ENCODE measurements at regions not wholly inside any gene's neighbourhood (a gene's known extent, or its start where the extent isn't known, plus 50 kb on each side); places are given as distances from the start of the nearest gene placed in this dataset.
A peak's percentile ranks its signal among the peaks of the same experiment; 100 is the strongest.
"Not testable (repeated sequence)": the region's sequence is repeated elsewhere in the genome, so short reads cannot be mapped to it uniquely, and the experiment has no call there.

GRCh38 chr14:29391801-29392200 lies 535.8 kb downstream of the PRKD1 start:
- no peak for DNase-seq

- DNase-seq: no peak
Observed at GRCh38 chr14:29392287-29392686, 535.4 kb downstream of the PRKD1 start.

GRCh38 chr14:29403091-29403490 lies 524.6 kb downstream of the PRKD1 start:
- no peak for DNase-seq

GRCh38 chr14:29410581-29410980 lies 517.1 kb downstream of the PRKD1 start:
- no peak for DNase-seq

- not testable (repeated sequence) for DNase-seq
Observed at GRCh38 chr14:29414931-29415330, 512.7 kb downstream of the PRKD1 start.

- DNase-seq: no peak
Observed at GRCh38 chr14:29419736-29420135, 507.9 kb downstream of the PRKD1 start.

- no peak for DNase-seq
Observed at GRCh38 chr14:29421156-29421728, 506.4 kb downstream of the PRKD1 start.

GRCh38 chr14:29425705-29426482 lies 501.8 kb downstream of the PRKD1 start:
- no peak for DNase-seq

GRCh38 chr14:29442696-29443095 lies 485.0 kb downstream of the PRKD1 start:
- DNase-seq: no peak

GRCh38 chr14:29444216-29444615 lies 483.4 kb downstream of the PRKD1 start:
- DNase-seq: no peak

GRCh38 chr14:29444805-29445204 lies 482.8 kb downstream of the PRKD1 start:
- DNase-seq: no peak

- DNase-seq: no peak
Observed at GRCh38 chr14:29446971-29447370, 480.7 kb downstream of the PRKD1 start.

- no peak for DNase-seq
Observed at GRCh38 chr14:29451941-29452340, 475.7 kb downstream of the PRKD1 start.

- no peak for DNase-seq
Observed at GRCh38 chr14:29453045-29453444, 474.6 kb downstream of the PRKD1 start.

- no peak for DNase-seq
Observed at GRCh38 chr14:29454026-29454693, 473.5 kb downstream of the PRKD1 start.

- DNase-seq: peak; percentile 13
Observed at GRCh38 chr14:29458547-29458946, 469.1 kb downstream of the PRKD1 start.

- DNase-seq: no peak
Observed at GRCh38 chr14:29459531-29459930, 468.1 kb downstream of the PRKD1 start.

GRCh38 chr14:29459969-29460560 lies 467.6 kb downstream of the PRKD1 start:
- DNase-seq: no peak

- no peak for DNase-seq
Observed at GRCh38 chr14:29461101-29461500, 466.5 kb downstream of the PRKD1 start.

- DNase-seq: no peak
Observed at GRCh38 chr14:29461506-29461905, 466.1 kb downstream of the PRKD1 start.

GRCh38 chr14:29462321-29462720 lies 465.3 kb downstream of the PRKD1 start:
- no peak for DNase-seq

- no peak for DNase-seq
Observed at GRCh38 chr14:29462772-29463171, 464.9 kb downstream of the PRKD1 start.

- DNase-seq: no peak
Observed at GRCh38 chr14:29463727-29464395, 463.8 kb downstream of the PRKD1 start.
